T-helper 2 cell treated with Interferon-gamma antibody and Interleukin-4, amounts not matched to agents 5 μg/mL and 100 μg/mL, for 36 hours (primary cell): ENCODE measurements at regions not wholly inside any gene's neighbourhood (a gene's known extent, or its start where the extent isn't known, plus 50 kb on each side); places are given as distances from the start of the nearest gene placed in this dataset.

ENCODE experiments used
- DNase-seq: peaks from one replicate; pipeline ENCODE4 v3.0.0; 2021; ENCODE audit warnings: low spot score
- H3K27ac Mint-ChIP-seq: one replicate; pipeline ENCODE4 v1.8.0; 2021; ENCODE audit warnings: mild to moderate bottlenecking, mixed read lengths
- H3K27me3 Mint-ChIP-seq: one replicate; pipeline ENCODE4 v1.8.0; 2021; ENCODE audit warnings: low read depth, mixed read lengths
- H3K36me3 Mint-ChIP-seq: one replicate; pipeline ENCODE4 v1.8.0; 2021; ENCODE audit warnings: low read depth, mixed read lengths
- H3K4me1 Mint-ChIP-seq: one replicate; pipeline ENCODE4 v1.8.0; 2021; ENCODE audit warnings: low read depth, mixed read lengths
- H3K4me3 Mint-ChIP-seq: one replicate; pipeline ENCODE4 v1.8.0; 2022; ENCODE audit warnings: mild to moderate bottlenecking, moderate library complexity, mixed read lengths
- H3K9me3 Mint-ChIP-seq: one replicate; pipeline ENCODE4 v1.8.0; 2021; ENCODE audit warnings: mixed read lengths

GRCh38 chr2:225158360-225158759 lies 116.1 kb upstream of the DOCK10 start:
- Mint-ChIP-seq H3K27me3 (peaks cover 6% of the 10 kb centered on the region), H3K4me1 (no peaks in the 10 kb centered on the region), H3K9me3 (no peaks in the 10 kb centered on the region), H3K27ac (no peak overlapping the region), H3K4me3 (no peak overlapping the region), H3K36me3 (no peaks in the 10 kb centered on the region)
- DNase-seq = no peak

GRCh38 chr2:225156853-225157451 lies 114.7 kb upstream of the DOCK10 start:
- Mint-ChIP-seq H3K27ac (no peak overlapping the region), H3K4me1 (no peaks in the 10 kb centered on the region), H3K4me3 (no peak overlapping the region), H3K27me3 (peaks cover 5% of the 10 kb centered on the region), H3K36me3 (no peaks in the 10 kb centered on the region), H3K9me3 (no peaks in the 10 kb centered on the region)
- no peak for DNase-seq

DNA sequence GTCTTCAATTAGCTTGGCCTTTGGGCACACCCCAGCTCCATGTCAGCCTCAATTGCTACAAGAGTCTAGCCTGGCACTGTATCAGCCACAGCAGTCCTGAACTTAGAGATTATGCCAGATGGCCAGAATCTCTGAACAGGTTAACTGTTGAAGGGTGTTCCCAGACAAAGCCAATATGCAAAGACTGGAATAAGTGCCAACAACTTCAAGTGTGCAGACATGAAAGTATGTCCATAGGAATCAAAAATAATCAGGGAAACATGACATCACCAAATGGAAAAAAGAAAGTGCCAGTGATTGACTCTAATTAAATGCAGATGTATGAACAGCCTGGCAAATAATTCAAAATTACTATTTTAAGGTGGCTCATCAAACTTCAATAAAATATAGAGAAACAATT lies 98.5 kb upstream of the DOCK10 start:
- Mint-ChIP-seq H3K4me1 (no peaks in the 10 kb centered on the region), H3K27ac (no peak overlapping the region), H3K9me3 (no peaks in the 10 kb centered on the region), H3K4me3 (no peak overlapping the region), H3K27me3 (no peaks in the 10 kb centered on the region), H3K36me3 (no peaks in the 10 kb centered on the region)
- no peak for DNase-seq

DNA sequence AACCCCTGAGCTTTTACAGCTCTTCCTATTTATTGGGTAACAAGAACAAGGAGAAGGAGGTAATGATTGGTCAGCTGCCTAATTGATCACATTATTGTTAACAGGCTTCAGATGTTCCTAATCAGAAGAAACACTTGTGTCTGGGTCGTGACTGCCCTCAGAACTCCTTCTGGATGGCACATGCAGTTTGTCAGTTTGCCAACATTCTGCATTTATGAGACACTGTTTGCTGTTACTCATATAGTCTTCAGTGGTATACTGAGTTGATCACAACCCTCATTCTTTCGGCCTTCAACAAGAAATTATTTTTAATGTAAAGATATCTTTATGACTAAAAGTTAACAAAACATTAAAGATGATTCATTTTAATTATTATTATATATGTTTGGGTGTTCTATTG lies 95.7 kb upstream of the DOCK10 start:
- Mint-ChIP-seq H3K9me3 (no peaks in the 10 kb centered on the region), H3K4me1 (no peaks in the 10 kb centered on the region), H3K27me3 (no peaks in the 10 kb centered on the region), H3K4me3 (no peak overlapping the region), H3K27ac (no peak overlapping the region), H3K36me3 (no peaks in the 10 kb centered on the region)
- DNase-seq = no peak

DNA sequence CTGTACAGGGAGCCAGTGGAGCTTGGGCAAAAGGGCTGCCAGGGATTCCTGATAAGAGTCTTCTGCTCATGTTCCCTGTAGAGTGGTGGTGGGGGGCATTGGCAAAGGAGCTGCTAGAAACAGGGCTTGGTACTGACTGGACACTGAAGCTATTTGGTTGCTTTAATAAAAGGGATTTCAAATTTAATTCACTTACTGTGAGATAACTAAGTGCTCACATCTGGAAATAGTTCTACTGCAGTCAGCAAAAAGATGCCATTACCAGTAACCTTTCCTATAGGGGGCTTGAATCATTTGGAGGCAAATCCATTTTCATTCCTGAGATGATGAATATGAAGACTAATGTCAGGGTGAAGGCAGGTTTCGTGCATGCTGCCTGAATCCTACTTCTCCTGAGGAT lies 94.3 kb upstream of the DOCK10 start:
- H3K27me3 Mint-ChIP-seq = no peaks in the 10 kb centered on the region
- no peaks in the 10 kb centered on the region for H3K9me3 Mint-ChIP-seq
- H3K4me3 Mint-ChIP-seq = no peak overlapping the region
- no peak overlapping the region for H3K27ac Mint-ChIP-seq
- no peaks in the 10 kb centered on the region for H3K4me1 Mint-ChIP-seq
- no peak for DNase-seq
- no peaks in the 10 kb centered on the region for H3K36me3 Mint-ChIP-seq

- Mint-ChIP-seq H3K36me3 (no peaks in the 10 kb centered on the region), H3K27ac (no peak overlapping the region)
Observed at GRCh38 chr2:225131898-225132297, 89.6 kb upstream of the DOCK10 start.

GRCh38 chr2:225130093-225130492 lies 87.8 kb upstream of the DOCK10 start:
- no peak overlapping the region for H3K27ac Mint-ChIP-seq
- no peaks in the 10 kb centered on the region for H3K36me3 Mint-ChIP-seq
- no peaks in the 10 kb centered on the region for H3K4me1 Mint-ChIP-seq
- no peak for DNase-seq
- H3K4me3 Mint-ChIP-seq = no peak overlapping the region
- peaks cover 27% of the 10 kb centered on the region for H3K27me3 Mint-ChIP-seq
- no peaks in the 10 kb centered on the region for H3K9me3 Mint-ChIP-seq

More at GRCh38 chr2:225131898-225132297, 89.6 kb upstream of the DOCK10 start:
- no peak for DNase-seq
- Mint-ChIP-seq H3K9me3 (no peaks in the 10 kb centered on the region), H3K4me3 (no peak overlapping the region), H3K4me1 (no peaks in the 10 kb centered on the region), H3K27me3 (peaks cover 20% of the 10 kb centered on the region)

DNA sequence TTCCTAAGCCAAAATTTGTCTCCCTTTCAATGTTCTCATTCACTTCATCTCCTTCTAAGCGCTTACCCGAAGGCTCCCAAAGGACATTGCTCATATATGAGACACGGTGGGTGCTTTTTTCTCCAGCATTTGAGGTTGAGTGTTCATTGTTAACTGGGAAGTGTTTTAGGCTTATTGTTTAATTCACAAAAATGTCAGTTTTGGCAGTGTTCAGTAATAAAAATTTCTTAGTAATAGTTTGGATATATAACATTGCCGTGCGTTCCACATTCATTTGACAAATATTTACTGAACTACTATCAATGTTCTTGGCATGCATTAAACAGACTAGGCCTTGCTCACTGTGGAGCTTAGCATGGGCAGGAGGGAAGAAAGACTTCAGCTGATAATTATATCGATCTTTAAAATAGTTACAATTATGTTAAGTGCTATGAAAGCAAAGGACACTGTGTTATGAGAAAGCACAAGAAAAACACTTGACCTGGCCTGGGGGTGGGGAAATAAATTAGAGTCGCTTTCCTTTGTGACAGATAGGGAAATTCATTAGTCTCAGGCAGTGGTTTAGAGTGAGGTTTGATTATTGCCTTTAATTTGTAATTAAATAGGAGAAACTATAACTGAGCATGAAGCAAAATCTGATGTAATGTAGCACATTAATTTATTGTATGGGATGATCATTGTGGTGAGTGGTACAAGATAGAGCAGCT lies 82.2 kb upstream of the DOCK10 start:
- H3K27ac Mint-ChIP-seq = no peak overlapping the region
- no peaks in the 10 kb centered on the region for H3K9me3 Mint-ChIP-seq
- no peaks in the 10 kb centered on the region for H3K36me3 Mint-ChIP-seq
- peaks cover 31% of the 10 kb centered on the region for H3K27me3 Mint-ChIP-seq
- peaks cover 3% of the 10 kb centered on the region for H3K4me1 Mint-ChIP-seq
- H3K4me3 Mint-ChIP-seq = no peak overlapping the region
- no peak for DNase-seq

DNA sequence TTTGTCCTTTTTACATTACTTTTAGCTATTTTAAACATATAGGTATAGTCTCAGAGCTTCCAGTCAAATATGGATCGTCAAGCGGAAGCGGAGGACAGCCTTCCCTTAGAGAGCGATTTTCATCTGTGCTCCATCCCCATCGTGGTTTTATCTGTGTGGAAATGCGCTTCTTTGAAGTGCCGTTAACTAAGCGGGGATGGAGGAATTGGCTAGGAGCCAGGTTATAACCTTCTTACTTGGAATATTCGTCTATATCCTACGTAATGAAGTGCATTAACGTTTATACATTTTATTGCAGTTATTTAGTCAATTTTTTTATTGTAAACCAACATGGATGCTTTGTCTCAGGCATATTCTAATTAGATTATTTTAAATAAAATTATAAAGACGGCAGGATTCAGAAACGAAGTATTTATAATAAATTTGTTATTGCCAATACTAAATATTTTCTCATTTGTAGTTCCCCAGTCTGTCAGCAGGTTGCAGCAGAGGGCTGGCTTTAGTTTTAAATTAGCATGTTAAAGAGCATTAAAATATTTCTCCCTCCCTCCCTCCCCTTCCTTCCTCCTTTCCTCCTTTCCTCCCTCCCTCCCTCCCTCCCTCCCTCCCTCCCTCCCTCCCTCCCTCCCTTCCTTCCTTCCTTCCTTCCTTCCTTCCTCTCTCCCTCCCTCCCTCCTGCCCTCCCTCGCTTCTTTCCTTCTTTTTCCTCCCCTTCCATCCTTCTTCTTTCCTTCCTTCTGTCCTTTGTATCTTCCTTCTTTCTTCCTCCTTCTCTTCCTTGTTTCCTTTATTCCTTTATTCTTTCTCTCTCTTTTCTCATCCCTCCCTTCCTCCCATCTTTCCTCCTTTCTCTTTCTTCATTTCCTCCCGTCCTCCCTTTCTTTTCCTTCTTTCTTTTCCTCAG lies 80.6 kb upstream of the DOCK10 start:
- H3K9me3 Mint-ChIP-seq = no peaks in the 10 kb centered on the region
- DNase-seq = no peak
- peaks cover 24% of the 10 kb centered on the region for H3K27me3 Mint-ChIP-seq
- H3K4me3 Mint-ChIP-seq = no peak overlapping the region
- no peaks in the 10 kb centered on the region for H3K36me3 Mint-ChIP-seq
- peaks cover 3% of the 10 kb centered on the region for H3K4me1 Mint-ChIP-seq
- no peak overlapping the region for H3K27ac Mint-ChIP-seq

DNA sequence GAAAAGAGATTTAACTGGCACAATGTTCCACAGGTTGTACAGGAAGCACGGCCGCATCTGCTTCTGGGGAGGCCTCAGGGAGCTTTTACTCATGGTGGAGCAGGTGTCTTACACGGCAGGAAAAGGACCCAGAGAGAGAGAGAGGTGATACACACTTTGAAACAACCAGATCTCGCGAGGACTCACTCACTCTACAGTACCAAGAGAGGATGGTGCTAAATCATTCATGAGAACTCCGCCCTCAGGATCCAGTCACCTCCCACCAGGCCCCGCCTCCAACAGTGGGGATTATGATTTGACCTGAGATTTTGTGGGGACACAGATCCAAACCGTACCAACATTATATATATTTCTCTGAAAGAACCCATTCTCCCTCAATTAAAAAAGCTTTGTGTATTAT lies 79.7 kb upstream of the DOCK10 start:
- H3K27me3 Mint-ChIP-seq = peaks cover 17% of the 10 kb centered on the region
- peaks cover 7% of the 10 kb centered on the region for H3K4me1 Mint-ChIP-seq
- no peaks in the 10 kb centered on the region for H3K36me3 Mint-ChIP-seq
- H3K9me3 Mint-ChIP-seq = no peaks in the 10 kb centered on the region
- H3K27ac Mint-ChIP-seq = no peak overlapping the region
- DNase-seq = no peak
- no peak overlapping the region for H3K4me3 Mint-ChIP-seq

DNA sequence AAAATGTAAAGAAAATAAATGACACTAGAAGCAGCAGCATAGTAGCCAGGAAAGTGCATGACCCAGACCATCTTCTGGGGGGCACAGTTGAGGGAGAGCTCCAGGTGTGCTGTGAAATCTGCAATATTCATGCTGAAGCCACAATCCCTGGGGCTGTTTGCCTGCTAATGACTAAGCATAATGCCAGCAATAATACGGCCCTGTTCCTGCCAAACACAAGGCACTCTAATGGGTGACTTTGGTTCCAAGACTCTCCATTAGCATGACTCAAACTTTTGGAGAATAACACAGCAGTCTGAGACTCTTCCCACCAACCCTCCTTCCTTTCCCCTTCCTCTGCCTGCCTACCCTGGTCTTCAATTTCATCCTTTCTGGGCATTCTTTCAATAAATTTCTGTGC lies 77.9 kb upstream of the DOCK10 start:
- Mint-ChIP-seq H3K27me3 (peaks cover 13% of the 10 kb centered on the region), H3K4me1 (peaks cover 12% of the 10 kb centered on the region), H3K27ac (no peak overlapping the region), H3K4me3 (no peak overlapping the region), H3K9me3 (no peaks in the 10 kb centered on the region), H3K36me3 (no peaks in the 10 kb centered on the region)
- no peak for DNase-seq

DNA sequence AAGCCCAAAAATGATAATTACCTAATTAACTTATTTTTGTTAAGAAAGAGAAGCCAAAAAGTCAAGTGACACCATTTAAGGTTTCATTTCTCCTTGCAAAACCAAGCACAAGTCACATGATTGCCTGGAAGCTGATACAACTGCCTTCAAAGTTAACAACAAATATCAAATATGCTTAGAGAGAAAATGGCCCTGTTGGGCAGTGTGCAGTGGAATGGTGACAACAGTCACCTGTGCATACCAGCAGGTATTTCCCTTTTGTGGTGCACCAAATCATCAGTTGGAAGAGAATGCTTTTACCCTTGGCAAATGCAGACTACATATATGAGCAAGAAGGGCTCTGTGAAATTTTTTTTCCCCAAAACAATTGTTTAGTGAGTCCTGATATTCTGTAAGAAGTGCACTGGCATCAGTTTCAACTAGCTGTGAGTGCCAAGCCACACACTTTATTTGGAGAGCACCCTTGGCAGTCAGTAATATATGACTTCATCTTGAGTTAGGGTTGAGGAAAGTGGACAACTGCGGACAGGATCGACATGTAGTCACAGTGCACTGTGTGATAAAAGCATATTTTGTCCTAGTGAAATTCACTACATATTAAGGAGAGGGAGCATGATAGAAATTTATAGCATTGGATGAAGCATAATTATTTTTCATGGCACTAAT lies 74.9 kb upstream of the DOCK10 start:
- Mint-ChIP-seq H3K4me3 (no peak overlapping the region), H3K27me3 (peaks cover 9% of the 10 kb centered on the region), H3K36me3 (no peaks in the 10 kb centered on the region), H3K27ac (no peak overlapping the region), H3K4me1 (peaks cover 12% of the 10 kb centered on the region), H3K9me3 (no peaks in the 10 kb centered on the region)
- DNase-seq = no peak

DNA sequence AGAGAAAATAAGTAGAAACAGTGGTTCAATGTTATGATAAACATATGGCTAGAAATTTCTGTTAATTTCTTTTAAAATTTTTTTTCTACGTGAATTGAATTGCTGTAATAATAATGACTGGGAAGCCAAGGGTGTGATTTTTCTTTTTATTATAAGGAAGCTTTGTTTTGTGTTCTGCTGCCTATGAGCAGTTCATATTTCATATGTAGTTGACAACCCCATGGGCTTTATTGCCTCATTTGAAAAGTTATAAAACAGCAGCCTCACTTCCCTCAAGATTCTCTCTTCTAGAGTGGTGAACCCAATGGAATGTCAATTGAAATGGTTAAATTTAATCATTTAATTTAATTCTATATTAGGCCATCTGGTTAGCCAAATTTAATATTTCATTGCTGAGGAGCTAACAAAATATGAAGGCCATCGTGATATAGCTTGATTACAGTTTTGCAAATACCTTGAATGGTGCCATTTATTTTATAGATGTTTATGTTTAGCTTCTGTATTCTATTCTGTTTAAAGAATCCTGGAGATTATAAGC lies 72.6 kb upstream of the DOCK10 start:
- peaks cover 10% of the 10 kb centered on the region for H3K27me3 Mint-ChIP-seq
- DNase-seq = no peak
- no peaks in the 10 kb centered on the region for H3K36me3 Mint-ChIP-seq
- no peak overlapping the region for H3K4me3 Mint-ChIP-seq
- H3K27ac Mint-ChIP-seq = no peak overlapping the region
- H3K4me1 Mint-ChIP-seq = peaks cover 10% of the 10 kb centered on the region
- H3K9me3 Mint-ChIP-seq = no peaks in the 10 kb centered on the region
